Fibroblast of villous mesenchyme (primary cell): ENCODE measurements at regions not wholly inside any gene's neighbourhood (a gene's known extent, or its start where the extent isn't known, plus 50 kb on each side); places are given as distances from the start of the nearest gene placed in this dataset.

Experiments used
- DNase-seq: peaks from one replicate; pipeline ENCODE4 v3.0.0-alpha.2; 2010; ENCODE audit warnings: low read depth
- H3K4me3 ChIP-seq: 2 replicates; pipeline ENCODE4 v1.5.1; 2011; ENCODE audit warnings: low read depth, mild to moderate bottlenecking, low read length
- CTCF ChIP-seq: IDR thresholded peaks from 2 replicates; pipeline ENCODE4 v1.5.1; 2012; ENCODE audit warnings: low read depth, mild to moderate bottlenecking, low read length; ENCODE audit not compliant: insufficient read depth

DNA sequence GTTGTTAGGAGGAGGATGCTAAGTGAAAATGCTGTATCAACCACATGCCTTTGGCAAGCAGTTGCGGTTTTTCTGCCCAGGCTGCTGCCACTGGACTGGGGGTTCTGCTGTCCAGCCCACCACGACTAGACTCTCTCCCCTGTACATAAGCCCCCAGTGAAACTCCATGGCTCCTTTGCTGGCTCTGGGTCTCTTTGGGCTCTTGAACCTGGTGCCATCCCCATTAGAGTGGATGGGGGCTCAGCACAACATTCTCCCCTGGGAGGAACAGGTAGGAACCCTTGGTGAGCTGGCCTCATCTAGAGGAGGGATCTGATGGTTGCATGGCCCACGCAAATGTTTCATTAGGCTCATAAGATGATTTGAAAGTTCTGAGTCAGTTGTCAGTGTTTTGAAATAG lies 204.8 kb upstream of the KCNG1 start:
- DNase-seq, result no peak
- H3K4me3 ChIP-seq, result no peak overlapping the region
- no peak for TF ChIP-seq CTCF

- no peak for DNase-seq
- no peak for TF ChIP-seq CTCF
- no peak overlapping the region for H3K4me3 ChIP-seq
Measured at GRCh38 chr20:51223183-51223720, 200.3 kb upstream of the KCNG1 start.

DNA sequence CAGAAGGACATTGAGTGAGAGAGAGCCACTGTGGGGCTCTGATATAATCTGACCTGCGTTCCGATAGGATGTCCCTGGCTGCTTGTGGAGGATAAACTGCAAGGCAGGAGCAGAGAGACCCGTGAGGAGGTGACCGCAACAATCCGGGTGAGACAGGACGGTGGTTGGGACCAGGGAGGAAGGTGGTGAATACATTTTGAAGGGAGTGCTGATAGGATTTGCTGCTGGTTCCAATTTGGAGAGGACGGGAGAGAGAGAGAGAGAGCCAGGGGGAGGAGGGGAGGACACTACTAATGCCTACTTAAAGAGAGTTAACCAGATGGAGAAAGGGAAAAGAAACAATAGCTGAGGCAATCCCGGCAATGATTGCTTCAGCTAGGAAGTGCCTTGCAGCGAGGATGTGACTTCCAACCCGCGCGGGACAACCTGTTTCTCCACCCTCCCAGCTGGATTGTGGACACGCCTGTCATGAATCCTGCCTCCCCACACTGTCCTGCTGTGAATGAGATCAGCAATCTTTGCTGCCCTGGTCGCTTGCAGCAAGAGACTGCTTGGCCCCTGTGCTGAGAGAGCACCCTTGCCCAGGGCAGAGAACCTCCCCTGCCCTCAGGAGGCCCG lies 199.0 kb upstream of the KCNG1 start:
- TF ChIP-seq CTCF, result no peak
- DNase-seq, result peak; percentile 8
- no peak overlapping the region for H3K4me3 ChIP-seq

GRCh38 chr20:51221103-51221502 lies 198.2 kb upstream of the KCNG1 start:
- H3K4me3 ChIP-seq, result no peak overlapping the region
- no peak for DNase-seq
- no peak for TF ChIP-seq CTCF

GRCh38 chr20:51220293-51220706 lies 197.4 kb upstream of the KCNG1 start:
- DNase-seq, result peak; percentile 13
- peak; percentile 98 for TF ChIP-seq CTCF

DNA sequence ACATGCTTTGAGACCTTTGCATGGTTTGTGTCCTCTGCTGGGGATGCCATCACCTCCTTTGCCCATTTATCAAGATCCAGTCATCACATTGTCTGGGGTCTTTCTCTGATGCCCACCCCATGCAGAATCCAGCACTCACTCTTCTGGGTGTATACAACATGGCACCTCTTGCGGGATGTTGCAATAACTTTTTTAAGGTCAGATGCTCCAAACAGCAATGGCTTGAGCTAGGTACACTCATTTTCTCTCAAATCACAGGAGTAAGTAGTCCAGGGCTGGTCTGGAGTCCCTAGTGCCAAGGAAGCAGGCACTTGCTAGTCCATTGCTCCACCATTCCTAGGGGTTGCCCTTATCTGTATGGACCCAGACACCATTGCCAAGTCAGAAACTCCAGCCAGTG lies 196.6 kb upstream of the KCNG1 start:
- DNase-seq, result no peak
- H3K4me3 ChIP-seq, result no peak overlapping the region
- TF ChIP-seq CTCF, result no peak

More at GRCh38 chr20:51220293-51220706, 197.4 kb upstream of the KCNG1 start:
- H3K4me3 ChIP-seq, result no peak overlapping the region

GRCh38 chr20:51218603-51219002 lies 195.7 kb upstream of the KCNG1 start:
- DNase-seq, result no peak
- H3K4me3 ChIP-seq, result no peak overlapping the region
- TF ChIP-seq CTCF, result no peak
